SJCRH30 (cell line): ENCODE measurements at regions not wholly inside any gene's neighbourhood (a gene's known extent, or its start where the extent isn't known, plus 50 kb on each side); places are given as distances from the start of the nearest gene placed in this dataset.
"Not testable (repeated sequence)": the region's sequence is repeated elsewhere in the genome, so short reads cannot be mapped to it uniquely, and the experiment has no call there.

ENCODE experiments used
- DNase-seq, 2 experiments: peaks; one replicate each; pipeline ENCODE4 v3.0.0-alpha.2; 2015 to 2020
- H3K27ac ChIP-seq: fragments of 250-450 bp; sonication (Bioruptor Pico); 2 replicates; pipeline ENCODE4 v1.5.1; 2020; ENCODE audit warnings: mild to moderate bottlenecking, moderate library complexity
- H3K27me3 ChIP-seq: fragments of 250-450 bp; sonication (Bioruptor Pico); 2 replicates; pipeline ENCODE4 v1.5.1; 2020; ENCODE audit warnings: mild to moderate bottlenecking, moderate library complexity
- H3K36me3 ChIP-seq: fragments of 250-450 bp; sonication (Bioruptor Pico); 2 replicates; pipeline ENCODE4 v1.5.1; 2020; ENCODE audit warnings: mild to moderate bottlenecking, moderate library complexity
- H3K4me1 ChIP-seq: fragments of 250-450 bp; sonication (Bioruptor Pico); 2 replicates; pipeline ENCODE4 v1.5.1; 2020; ENCODE audit warnings: mild to moderate bottlenecking, moderate library complexity
- H3K4me3 ChIP-seq: fragments of 250-450 bp; sonication (Bioruptor Pico); 2 replicates; pipeline ENCODE4 v1.5.1; 2020; ENCODE audit warnings: mild to moderate bottlenecking, moderate library complexity
- H3K9me3 ChIP-seq: fragments of 250-450 bp; sonication (Bioruptor Pico); replicated peaks from 2 replicates; pipeline ENCODE4 v1.5.1; 2020; ENCODE audit warnings: mild to moderate bottlenecking, moderate library complexity

- Histone ChIP-seq H3K4me1 (no peaks in the 10 kb centered on the region), H3K36me3 (no peaks in the 10 kb centered on the region), H3K27me3 (no peaks in the 10 kb centered on the region), H3K9me3 (no peaks in the 10 kb centered on the region), H3K4me3 (no peak overlapping the region), H3K27ac (no peak overlapping the region)
- DNase-seq = no peak
Measured at GRCh38 chr9:102796244-102796643, 198.9 kb upstream of the CYLC2 start.

DNA sequence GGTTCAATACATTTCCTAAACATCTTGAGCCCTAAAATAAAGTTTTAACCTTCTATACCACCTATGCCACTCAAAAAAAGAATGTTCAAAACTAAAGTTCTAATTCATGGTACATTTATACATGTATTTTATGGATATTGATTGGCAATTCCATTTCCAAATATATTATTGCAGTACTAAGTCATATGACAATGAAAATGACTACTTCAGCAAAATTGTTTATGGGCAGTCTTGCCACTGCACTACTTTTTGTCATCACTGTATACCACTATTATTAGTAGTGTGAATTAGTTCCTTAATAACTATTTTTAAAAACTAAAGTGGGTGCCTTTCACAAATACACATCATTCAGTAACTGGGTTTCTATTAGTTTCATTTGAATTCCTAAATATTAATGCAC lies 199.6 kb upstream of the CYLC2 start:
- Histone ChIP-seq H3K36me3 (no peaks in the 10 kb centered on the region), H3K27me3 (no peaks in the 10 kb centered on the region), H3K4me3 (no peak overlapping the region), H3K27ac (no peak overlapping the region), H3K9me3 (no peaks in the 10 kb centered on the region), H3K4me1 (no peaks in the 10 kb centered on the region)
- DNase-seq = no peak

- H3K4me1 ChIP-seq = peaks cover 12% of the 10 kb centered on the region
- no peak overlapping the region for H3K27ac ChIP-seq
- H3K27me3 ChIP-seq = no peaks in the 10 kb centered on the region
- no peaks in the 10 kb centered on the region for H3K9me3 ChIP-seq
- no peak for DNase-seq
- no peaks in the 10 kb centered on the region for H3K36me3 ChIP-seq
- H3K4me3 ChIP-seq = no peak overlapping the region
Measured at GRCh38 chr9:102779356-102779755, 215.8 kb upstream of the CYLC2 start.

DNA sequence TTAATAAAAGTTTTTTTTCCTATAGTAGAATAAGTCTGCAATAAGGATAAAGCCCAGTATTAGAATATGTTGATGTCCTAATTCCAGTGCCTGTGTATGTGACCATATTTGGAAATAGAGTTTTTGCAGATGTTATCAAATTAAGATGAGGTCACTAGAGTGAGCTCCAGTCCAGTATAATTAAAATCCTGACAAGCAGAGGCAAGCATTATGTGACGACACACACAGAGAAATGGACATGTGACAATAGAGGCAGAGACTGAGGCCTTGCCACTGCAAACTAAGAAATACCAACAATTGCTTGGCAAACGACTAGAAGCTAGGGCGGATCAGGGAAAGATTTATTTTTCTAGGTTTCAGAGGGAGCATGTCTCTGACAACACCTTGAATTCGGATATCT lies 216.4 kb upstream of the CYLC2 start:
- no peak for DNase-seq
- Histone ChIP-seq H3K4me1 (peaks cover 12% of the 10 kb centered on the region), H3K36me3 (no peaks in the 10 kb centered on the region), H3K4me3 (no peak overlapping the region), H3K27me3 (no peaks in the 10 kb centered on the region), H3K9me3 (no peaks in the 10 kb centered on the region), H3K27ac (no peak overlapping the region)

GRCh38 chr9:102770704-102771103 lies 224.4 kb upstream of the CYLC2 start:
- H3K9me3 ChIP-seq = no peaks in the 10 kb centered on the region
- no peaks in the 10 kb centered on the region for H3K36me3 ChIP-seq
- H3K27me3 ChIP-seq = no peaks in the 10 kb centered on the region
- H3K27ac ChIP-seq = no peak overlapping the region
- DNase-seq = no peak
- H3K4me1 ChIP-seq = no peaks in the 10 kb centered on the region
- no peak overlapping the region for H3K4me3 ChIP-seq

DNA sequence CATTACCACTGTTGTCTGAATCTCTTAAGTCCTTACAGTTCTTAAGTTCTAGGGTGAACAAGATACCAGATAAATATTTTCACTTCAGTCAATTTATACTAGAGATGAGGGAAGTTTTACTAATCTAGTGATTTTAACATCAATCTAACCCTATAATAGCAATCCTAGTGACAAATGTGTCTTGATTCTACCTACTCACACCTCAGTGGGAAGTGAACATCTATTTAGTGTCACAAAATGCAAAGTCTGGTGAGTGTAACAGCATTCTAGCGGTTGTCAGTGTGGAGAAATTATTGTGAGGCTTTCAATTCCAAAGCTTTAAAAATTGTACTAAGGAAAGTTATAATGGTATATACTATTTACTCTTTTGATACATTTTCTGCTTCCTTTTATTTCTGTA lies 225.8 kb upstream of the CYLC2 start:
- H3K4me1 ChIP-seq = no peaks in the 10 kb centered on the region
- DNase-seq = no peak
- no peak overlapping the region for H3K4me3 ChIP-seq
- no peak overlapping the region for H3K27ac ChIP-seq
- H3K36me3 ChIP-seq = no peaks in the 10 kb centered on the region
- no peaks in the 10 kb centered on the region for H3K27me3 ChIP-seq
- H3K9me3 ChIP-seq = no peaks in the 10 kb centered on the region

- DNase-seq = no peak
- Histone ChIP-seq H3K4me1 (no peaks in the 10 kb centered on the region), H3K9me3 (no peaks in the 10 kb centered on the region), H3K36me3 (no peaks in the 10 kb centered on the region), H3K27me3 (no peaks in the 10 kb centered on the region), H3K4me3 (no peak overlapping the region), H3K27ac (no peak overlapping the region)
Measured at GRCh38 chr9:102768002-102768401, 227.1 kb upstream of the CYLC2 start.

GRCh38 chr9:102767076-102767475 lies 228.1 kb upstream of the CYLC2 start:
- Histone ChIP-seq H3K4me1 (no peaks in the 10 kb centered on the region), H3K36me3 (no peaks in the 10 kb centered on the region), H3K27me3 (no peaks in the 10 kb centered on the region), H3K9me3 (no peaks in the 10 kb centered on the region), H3K27ac (no peak overlapping the region), H3K4me3 (no peak overlapping the region)
- DNase-seq = no peak

DNA sequence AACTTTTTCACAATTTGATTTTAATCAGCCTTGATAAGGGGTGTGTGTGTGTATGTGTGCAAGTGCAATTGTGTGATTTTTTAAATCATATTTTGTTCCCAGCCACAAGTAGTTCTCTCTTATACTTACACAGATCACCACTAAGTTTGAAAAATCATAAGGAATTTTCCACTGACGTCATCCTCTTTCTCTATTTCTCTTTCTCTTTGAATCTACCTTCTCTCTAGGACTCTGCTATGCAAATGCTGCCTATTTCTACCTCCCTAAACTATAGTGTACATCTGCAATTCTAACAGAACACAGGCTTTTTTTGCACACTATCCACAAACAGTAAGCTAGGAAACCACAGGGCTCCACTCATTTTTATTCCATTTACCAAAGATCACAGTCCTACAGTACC lies 254.6 kb upstream of the CYLC2 start:
- no peak overlapping the region for H3K4me3 ChIP-seq
- no peak overlapping the region for H3K27ac ChIP-seq
- H3K36me3 ChIP-seq = no peaks in the 10 kb centered on the region
- H3K9me3 ChIP-seq = no peaks in the 10 kb centered on the region
- DNase-seq = no peak
- no peaks in the 10 kb centered on the region for H3K4me1 ChIP-seq
- H3K27me3 ChIP-seq = no peaks in the 10 kb centered on the region

DNA sequence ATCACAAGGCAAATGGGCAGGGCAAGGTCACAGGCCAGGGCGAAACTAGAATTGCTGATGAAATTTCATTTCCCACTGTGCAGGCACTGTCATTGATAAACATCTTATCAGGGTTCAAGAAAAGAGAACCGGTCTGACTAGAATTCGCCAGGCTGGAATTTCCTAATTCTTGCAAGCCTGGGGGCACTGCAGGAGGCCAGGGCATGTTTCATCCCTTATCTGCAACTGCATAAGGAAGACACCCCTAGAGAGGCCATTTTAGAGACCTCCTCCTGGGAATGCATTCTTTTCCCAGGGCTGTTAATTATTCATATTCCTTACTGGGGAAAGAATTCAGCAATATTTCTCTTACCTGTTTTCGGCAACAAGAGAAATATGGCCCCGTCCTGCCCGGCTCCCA lies 266.2 kb upstream of the CYLC2 start:
- Histone ChIP-seq H3K9me3 (no peaks in the 10 kb centered on the region; the same call in 1 of the 2 replicates), H3K4me3 (no peak overlapping the region), H3K27ac (no peak overlapping the region), H3K36me3 (no peaks in the 10 kb centered on the region), H3K27me3 (no peaks in the 10 kb centered on the region), H3K4me1 (no peaks in the 10 kb centered on the region)
- no peak for DNase-seq

GRCh38 chr9:102714184-102714583 lies 280.9 kb upstream of the CYLC2 start:
- Histone ChIP-seq H3K4me1 (no peaks in the 10 kb centered on the region), H3K27ac (no peak overlapping the region), H3K4me3 (no peak overlapping the region), H3K9me3 (no peaks in the 10 kb centered on the region), H3K36me3 (no peaks in the 10 kb centered on the region), H3K27me3 (no peaks in the 10 kb centered on the region)
- no peak for DNase-seq

DNA sequence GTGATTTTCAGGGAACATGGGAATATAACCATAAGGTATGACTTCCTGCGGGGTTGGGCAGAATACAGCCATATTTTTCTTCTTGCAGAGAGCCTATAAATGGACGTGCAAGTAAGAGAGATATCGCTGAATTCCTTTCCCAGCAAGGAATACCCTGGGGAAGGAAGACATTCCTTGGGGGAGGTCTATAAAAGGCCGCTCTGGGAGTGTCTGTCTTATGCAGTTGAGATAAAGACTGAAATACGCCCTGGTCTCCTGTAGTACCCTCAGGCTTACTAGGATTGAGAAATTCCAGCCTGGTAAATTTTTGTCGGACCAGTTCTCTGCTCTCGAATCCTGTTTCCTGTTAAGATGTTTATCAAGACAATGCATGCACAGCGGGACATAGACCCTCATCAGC lies 282.2 kb upstream of the CYLC2 start:
- H3K4me1 ChIP-seq, H3K27ac ChIP-seq, H3K27me3 ChIP-seq, H3K9me3 ChIP-seq, H3K4me3 ChIP-seq, H3K36me3 ChIP-seq: not testable (repeated sequence)
- peak in 1 of 2 experiments; percentile 7 for DNase-seq

DNA sequence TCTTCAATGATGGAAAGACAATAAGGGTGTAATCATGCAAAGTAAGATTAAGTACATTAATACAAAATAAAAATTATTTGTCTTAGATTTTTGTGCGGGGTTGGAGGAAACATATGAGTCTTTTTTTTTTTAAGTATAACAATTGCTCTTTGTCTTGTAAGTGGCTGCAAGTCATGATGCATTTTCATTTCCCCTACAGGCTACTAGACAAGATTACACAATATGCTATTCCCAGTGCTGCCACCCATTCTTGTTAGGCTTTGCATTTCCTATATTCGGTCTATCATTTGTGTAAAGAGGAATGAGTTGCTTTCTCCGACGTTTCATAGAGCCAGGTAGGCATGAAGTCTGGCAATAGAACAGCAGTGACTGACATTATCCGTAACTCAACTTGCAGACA lies 294.2 kb upstream of the CYLC2 start:
- Histone ChIP-seq H3K27ac (no peak overlapping the region), H3K27me3 (peaks cover 2% of the 10 kb centered on the region), H3K4me3 (no peak overlapping the region), H3K36me3 (no peaks in the 10 kb centered on the region), H3K4me1 (no peaks in the 10 kb centered on the region), H3K9me3 (no peaks in the 10 kb centered on the region)
- peak in 1 of 2 experiments; percentile 2 for DNase-seq

DNA sequence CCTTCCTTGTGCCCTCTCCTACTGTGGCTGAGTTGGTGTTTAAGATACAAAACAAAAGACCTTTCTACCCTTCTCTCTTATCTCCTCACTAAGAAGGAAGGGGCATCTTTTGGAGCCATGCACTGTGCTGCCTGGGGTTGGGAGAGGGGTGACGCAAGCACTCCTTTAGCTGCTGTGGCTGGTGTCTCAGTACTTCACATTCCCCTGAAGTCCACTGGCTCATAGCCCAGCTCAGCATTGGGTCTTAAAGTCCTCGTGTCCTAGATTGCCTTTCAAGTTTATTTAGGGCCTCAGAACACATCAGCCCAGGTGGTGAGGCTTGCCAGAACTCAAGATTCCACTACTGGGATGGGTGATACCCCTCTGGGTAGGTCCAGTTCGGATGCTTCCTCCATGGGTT lies 325.9 kb upstream of the CYLC2 start:
- no peak for DNase-seq
- Histone ChIP-seq H3K4me1 (no peaks in the 10 kb centered on the region), H3K9me3 (no peaks in the 10 kb centered on the region), H3K27ac (no peak overlapping the region), H3K27me3 (no peaks in the 10 kb centered on the region), H3K36me3 (no peaks in the 10 kb centered on the region), H3K4me3 (no peak overlapping the region)

- no peak overlapping the region for H3K27ac ChIP-seq
- no peaks in the 10 kb centered on the region for H3K9me3 ChIP-seq
- H3K36me3 ChIP-seq = no peaks in the 10 kb centered on the region
- no peak overlapping the region for H3K4me3 ChIP-seq
- H3K27me3 ChIP-seq = no peaks in the 10 kb centered on the region
- DNase-seq = no peak
- no peaks in the 10 kb centered on the region for H3K4me1 ChIP-seq
Measured at GRCh38 chr9:102652471-102652870, 342.7 kb upstream of the CYLC2 start.

GRCh38 chr9:102650896-102651295 lies 344.2 kb upstream of the CYLC2 start:
- no peaks in the 10 kb centered on the region for H3K4me1 ChIP-seq
- H3K27ac ChIP-seq = no peak overlapping the region
- H3K27me3 ChIP-seq = no peaks in the 10 kb centered on the region
- DNase-seq = no peak
- H3K36me3 ChIP-seq = no peaks in the 10 kb centered on the region
- H3K9me3 ChIP-seq = no peaks in the 10 kb centered on the region
- no peak overlapping the region for H3K4me3 ChIP-seq

GRCh38 chr9:102642651-102643050 lies 352.5 kb upstream of the CYLC2 start:
- Histone ChIP-seq H3K27me3 (no peaks in the 10 kb centered on the region), H3K9me3 (no peaks in the 10 kb centered on the region), H3K4me3 (no peak overlapping the region), H3K36me3 (no peaks in the 10 kb centered on the region), H3K27ac (no peak overlapping the region), H3K4me1 (no peaks in the 10 kb centered on the region)
- DNase-seq = no peak
